ENCODE measurements at regions not wholly inside any gene's neighbourhood (a gene's known extent, or its start where the extent isn't known, plus 50 kb on each side); places are given as distances from the start of the nearest gene placed in this dataset.

DNA sequence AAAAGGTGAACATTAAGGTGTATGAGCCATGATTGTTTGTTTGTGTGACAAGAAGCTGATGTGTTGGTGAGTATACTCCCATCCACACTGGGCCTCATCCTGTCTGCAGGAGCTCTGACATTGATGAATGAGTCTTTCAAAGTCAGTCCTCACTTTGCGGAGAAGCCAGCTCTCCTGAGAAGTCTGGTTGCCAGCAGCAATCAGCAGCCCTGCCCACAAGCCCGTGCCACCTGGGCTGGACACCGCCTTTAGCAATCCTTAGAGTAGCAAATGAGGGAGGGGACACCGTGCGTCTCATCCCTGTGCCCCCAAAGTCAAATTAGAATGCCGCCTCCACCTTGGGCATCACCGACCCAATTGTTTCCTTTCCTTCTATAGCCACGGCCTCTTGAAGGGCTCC lies 174.8 kb upstream of the NECTIN1 start:
- Histone ChIP-seq H3K27ac (no peak overlapping the region), H3K27me3 (no peaks in the 10 kb centered on the region), H3K4me1 (no peaks in the 10 kb centered on the region), H3K4me3 (no peak overlapping the region), H3K36me3 (no peaks in the 10 kb centered on the region), H3K9me3 (no peaks in the 10 kb centered on the region)
- intact Hi-C loops (cut with DNase I): no loop called here
- DNase-seq (ENCODE audit: extremely low spot score in 2 of 2): no peak
- TF ChIP-seq, protein P1, sequence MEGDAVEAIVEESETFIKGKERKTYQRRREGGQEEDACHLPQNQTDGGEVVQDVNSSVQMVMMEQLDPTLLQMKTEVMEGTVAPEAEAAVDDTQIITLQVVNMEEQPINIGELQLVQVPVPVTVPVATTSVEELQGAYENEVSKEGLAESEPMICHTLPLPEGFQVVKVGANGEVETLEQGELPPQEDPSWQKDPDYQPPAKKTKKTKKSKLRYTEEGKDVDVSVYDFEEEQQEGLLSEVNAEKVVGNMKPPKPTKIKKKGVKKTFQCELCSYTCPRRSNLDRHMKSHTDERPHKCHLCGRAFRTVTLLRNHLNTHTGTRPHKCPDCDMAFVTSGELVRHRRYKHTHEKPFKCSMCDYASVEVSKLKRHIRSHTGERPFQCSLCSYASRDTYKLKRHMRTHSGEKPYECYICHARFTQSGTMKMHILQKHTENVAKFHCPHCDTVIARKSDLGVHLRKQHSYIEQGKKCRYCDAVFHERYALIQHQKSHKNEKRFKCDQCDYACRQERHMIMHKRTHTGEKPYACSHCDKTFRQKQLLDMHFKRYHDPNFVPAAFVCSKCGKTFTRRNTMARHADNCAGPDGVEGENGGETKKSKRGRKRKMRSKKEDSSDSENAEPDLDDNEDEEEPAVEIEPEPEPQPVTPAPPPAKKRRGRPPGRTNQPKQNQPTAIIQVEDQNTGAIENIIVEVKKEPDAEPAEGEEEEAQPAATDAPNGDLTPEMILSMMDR (IDR thresholded peaks at IDR 0.05): no peak
- TF ChIP-seq POLR2A (IDR thresholded peaks at IDR 0.05): no peak
- TF ChIP-seq POLR2AphosphoS5 (IDR thresholded peaks at IDR 0.05; ENCODE audit: insufficient read depth in 1 of 2, low read depth in 1 of 2): no peak

DNA sequence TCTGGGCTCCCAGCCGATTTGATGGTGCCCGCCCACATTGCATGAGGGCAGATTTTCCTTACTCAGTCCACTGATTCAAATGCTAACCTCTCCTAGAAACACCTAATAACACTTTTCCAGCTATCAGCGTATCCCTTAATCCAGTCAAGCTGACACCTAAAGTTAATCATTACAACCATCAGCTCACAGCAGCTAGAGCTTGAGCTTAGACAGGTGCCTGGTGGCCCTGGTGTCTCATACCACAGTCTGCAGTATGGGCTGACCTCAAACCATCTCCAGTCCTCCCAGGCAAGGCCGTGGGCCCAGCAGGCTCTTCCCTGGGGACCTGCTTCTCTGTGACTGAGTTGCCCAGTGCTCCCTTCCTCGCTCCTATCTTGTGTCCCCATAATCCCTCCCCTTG lies 174.4 kb upstream of the NECTIN1 start:
- H3K4me1 ChIP-seq: no peaks in the 10 kb centered on the region
- H3K27me3 ChIP-seq: no peaks in the 10 kb centered on the region
- H3K4me3 ChIP-seq: no peak overlapping the region
- TF ChIP-seq POLR2A (IDR thresholded peaks at IDR 0.05) (no peak), POLR2AphosphoS5 (IDR thresholded peaks at IDR 0.05; ENCODE audit: insufficient read depth in 1 of 2, low read depth in 1 of 2) (no peak)
- TF ChIP-seq, protein P1 (IDR thresholded peaks at IDR 0.05): no peak
- intact Hi-C loops (cut with DNase I): no loop called here
- H3K9me3 ChIP-seq: no peaks in the 10 kb centered on the region
- no peak overlapping the region for H3K27ac ChIP-seq
- no peak for DNase-seq (ENCODE audit: extremely low spot score in 2 of 2)
- no peaks in the 10 kb centered on the region for H3K36me3 ChIP-seq

GRCh38 chr11:119902656-119903231 lies 173.7 kb upstream of the NECTIN1 start:
- TF ChIP-seq POLR2AphosphoS5 (IDR thresholded peaks at IDR 0.05; ENCODE audit: insufficient read depth in 1 of 2, low read depth in 1 of 2) (no peak), POLR2A (IDR thresholded peaks at IDR 0.05) (no peak)
- TF ChIP-seq, protein P1 (IDR thresholded peaks at IDR 0.05): no peak
- no peaks in the 10 kb centered on the region for H3K4me1 ChIP-seq
- no peak overlapping the region for H3K4me3 ChIP-seq

GRCh38 chr11:119901657-119902577 lies 172.9 kb upstream of the NECTIN1 start:
- Histone ChIP-seq H3K27me3 (no peaks in the 10 kb centered on the region), H3K4me1 (no peaks in the 10 kb centered on the region), H3K9me3 (no peaks in the 10 kb centered on the region), H3K36me3 (no peaks in the 10 kb centered on the region), H3K4me3 (no peak overlapping the region), H3K27ac (no peak overlapping the region)
- intact Hi-C loops (cut with DNase I): no loop called here
- TF ChIP-seq POLR2AphosphoS5 (IDR thresholded peaks at IDR 0.05; ENCODE audit: insufficient read depth in 1 of 2, low read depth in 1 of 2) (no peak), POLR2A (IDR thresholded peaks at IDR 0.05) (no peak)
- TF ChIP-seq, protein P1 (IDR thresholded peaks at IDR 0.05): no peak
- DNase-seq (ENCODE audit: extremely low spot score in 2 of 2): no peak

More at GRCh38 chr11:119902656-119903231, 173.7 kb upstream of the NECTIN1 start:
- Histone ChIP-seq H3K27me3 (no peaks in the 10 kb centered on the region), H3K36me3 (no peaks in the 10 kb centered on the region), H3K27ac (no peak overlapping the region), H3K9me3 (no peaks in the 10 kb centered on the region)
- no peak for DNase-seq (ENCODE audit: extremely low spot score in 2 of 2)
- intact Hi-C loops (cut with DNase I): no loop called here

DNA sequence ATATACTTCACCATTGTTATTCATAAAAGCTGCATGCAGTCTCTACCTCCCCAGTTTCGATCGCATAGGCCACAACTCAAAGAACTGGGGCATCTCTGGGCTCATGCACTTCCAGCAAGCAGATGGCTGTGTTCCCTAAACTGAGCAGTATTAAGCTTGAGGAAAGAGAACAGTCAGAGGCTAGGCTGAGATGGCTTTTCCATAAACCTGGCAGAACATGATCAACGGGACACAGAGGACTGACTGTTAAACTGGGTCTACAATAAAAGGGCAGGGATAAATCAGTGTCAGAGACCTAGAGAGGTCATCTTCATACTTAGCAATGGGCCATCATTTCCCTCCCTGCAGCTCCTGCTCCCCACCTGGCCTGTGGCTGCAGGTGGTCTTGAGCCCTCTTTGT lies 171.0 kb upstream of the NECTIN1 start:
- Histone ChIP-seq H3K36me3 (no peaks in the 10 kb centered on the region), H3K9me3 (no peaks in the 10 kb centered on the region), H3K27me3 (no peaks in the 10 kb centered on the region), H3K4me3 (no peak overlapping the region), H3K27ac (no peak overlapping the region), H3K4me1 (no peaks in the 10 kb centered on the region)
- DNase-seq (ENCODE audit: extremely low spot score in 2 of 2): no peak
- TF ChIP-seq POLR2A (IDR thresholded peaks at IDR 0.05): no peak
- TF ChIP-seq POLR2AphosphoS5 (IDR thresholded peaks at IDR 0.05; ENCODE audit: insufficient read depth in 1 of 2, low read depth in 1 of 2): no peak
- TF ChIP-seq, protein P1 (IDR thresholded peaks at IDR 0.05): no peak
- intact Hi-C loops (cut with DNase I): no loop called here
